K562 (cell line): ENCODE measurements at regions not wholly inside any gene's neighbourhood (a gene's known extent, or its start where the extent isn't known, plus 50 kb on each side); places are given as distances from the start of the nearest gene placed in this dataset.

ENCODE experiments used
- ATAC-seq: fragments of 200-7000 bp; cut with Tn5 transposase; 3 replicates; pipeline ENCODE4 v1.9.1; 2020; ENCODE audit warnings: moderate library complexity
- BruUV-seq: library from RNA; stranded (reverse); fragments of 400-500 nt; replicated peaks from 2 replicates; lab custom pipeline; 2021; lab: Mats Ljungman, UMichigan
- CTCF ChIA-PET: fragments of 300-600 bp; formaldehyde crosslinking; extraction: SDS; loops from one replicate; lab custom pipeline; 2021; ENCODE audit warnings: low intra/inter-chr PET ratio; lab: Yijun Ruan, JAX
- POLR2A ChIA-PET: fragments of 300-600, 350-650 bp; sonication (Branson Sonifier 250); formaldehyde crosslinking; extraction: SDS; loops from one replicate; lab custom pipeline; 2021; ENCODE audit warnings: antibody characterized with exemption, inconsistent platforms; lab: Yijun Ruan, JAX
- DNase-seq, 4 experiments: peaks; one replicate each; pipeline versions ENCODE4 v3.0.0 to v3.0.0-alpha.2; 2011 to 2018; ENCODE audit warnings: low spot score in 3 of 4, mixed read lengths in 3 of 4; ENCODE audit errors: extremely low read depth in 1 of 4
- FAIRE-seq: peaks from 2 replicates; lab custom pipeline; 2011; peaks lifted over from hg19 to GRCh38; lab: Jason Lieb, UNC
- H2AFZ ChIP-seq: 2 replicates; pipeline ENCODE4 v1.6.0; 2011; ENCODE audit warnings: low read depth, low read length, control low read depth, inconsistent platforms
- H3K27ac ChIP-seq: fragments of 200-600 bp; 3 replicates; pipeline ENCODE4 v1.8.0; 2011; ENCODE audit warnings: low read depth, mild to moderate bottlenecking, control low read depth, inconsistent platforms, low read length, moderate library complexity, mixed read lengths; ENCODE audit errors: extremely low read depth
- H3K27me3 ChIP-seq, 2 experiments: fragments of 300-600 bp in 1 of 2; 2 replicates in 1 of 2; 3 replicates in 1 of 2; pipeline versions ENCODE4 v1.6.0 to v1.8.0; 2011; ENCODE audit warnings: inconsistent platforms in 2 of 2, low read length in 2 of 2, mild to moderate bottlenecking in 1 of 2, mixed read lengths in 1 of 2, moderate library complexity in 1 of 2; ENCODE audit not compliant: control insufficient read depth in 2 of 2, insufficient read depth in 2 of 2
- H3K36me3 ChIP-seq: fragments of 300-600 bp; 3 replicates; pipeline ENCODE4 v1.8.0; 2011; ENCODE audit warnings: mild to moderate bottlenecking, low read length, inconsistent platforms; ENCODE audit not compliant: control insufficient read depth, insufficient read depth
- H3K4me1 ChIP-seq, 2 experiments: fragments of 200-600 bp in 1 of 2; replicated peaks in 1 of 2; 2 replicates in 1 of 2; 3 replicates in 1 of 2; pipeline versions ENCODE4 v1.5.1 to v1.8.0; 2011; ENCODE audit warnings: inconsistent platforms in 2 of 2, low read length in 2 of 2, mild to moderate bottlenecking in 1 of 2, mixed read lengths in 1 of 2, moderate library complexity in 1 of 2; ENCODE audit not compliant: control insufficient read depth in 2 of 2, insufficient read depth in 2 of 2
- H3K4me2 ChIP-seq: 2 replicates; pipeline ENCODE4 v1.6.1; 2011; ENCODE audit warnings: low read length, control low read depth, inconsistent platforms, mixed read lengths; ENCODE audit not compliant: insufficient read depth
- H3K4me3 ChIP-seq: fragments of 200-600 bp; sonication (generic), shearing (Covaris generic); 2 replicates; pipeline ENCODE4 v1.5.1; 2016; ENCODE audit warnings: control low read depth, inconsistent platforms
- H3K79me2 ChIP-seq: fragments of 200-600 bp; 3 replicates; pipeline ENCODE4 v1.8.0; 2011; ENCODE audit warnings: low read length, inconsistent platforms; ENCODE audit not compliant: control insufficient read depth, insufficient read depth
- H3K9ac ChIP-seq, 2 experiments: 2 replicates each; pipeline versions ENCODE4 v1.6.0 to v1.6.1; 2011; ENCODE audit warnings: low read depth in 2 of 2, low read length in 2 of 2, control low read depth in 1 of 2, inconsistent platforms in 1 of 2, mild to moderate bottlenecking in 1 of 2, mixed read lengths in 1 of 2; ENCODE audit not compliant: insufficient read depth in 1 of 2
- H3K9me1 ChIP-seq: one replicate; pipeline ENCODE4 v1.6.0; 2011; ENCODE audit warnings: inconsistent platforms, mild to moderate bottlenecking, low read length, moderate library complexity; ENCODE audit not compliant: control insufficient read depth, insufficient read depth
- H3K9me3 ChIP-seq: replicated peaks from 2 replicates; pipeline ENCODE4 v1.5.1; 2011; ENCODE audit warnings: low read depth, low read length, inconsistent platforms; ENCODE audit not compliant: control insufficient read depth, insufficient read depth
- H4K20me1 ChIP-seq: replicated peaks from 2 replicates; pipeline ENCODE4 v1.6.1; 2011; ENCODE audit warnings: low read length, inconsistent platforms, mixed read lengths; ENCODE audit not compliant: control insufficient read depth, insufficient read depth
- BHLHE40 ChIP-seq: IDR thresholded peaks from 2 replicates; pipeline ENCODE4 v1.6.1; 2011; ENCODE audit warnings: low read length, improper control_type of control experiment
- CBX1 ChIP-seq: sonication (generic); IDR thresholded peaks from 2 replicates; pipeline ENCODE4 v1.6.1; 2016; ENCODE audit warnings: antibody characterized with exemption, low read depth, mild to moderate bottlenecking
- KDM2B ChIP-seq: fragments of 250-450 bp; sonication (Bioruptor Pico); IDR thresholded peaks from 2 replicates; pipeline ENCODE4 v1.8.0; 2021; ENCODE audit warnings: mild to moderate bottlenecking, moderate library complexity
- NCOA4 ChIP-seq: fragments of 450-650 bp; IDR thresholded peaks from 2 replicates; pipeline ENCODE4 v1.6.1; 2018; ENCODE audit warnings: mild to moderate bottlenecking; ENCODE audit not compliant: partially characterized antibody
- SREBF1 ChIP-seq: fragments of 150-350 bp; IDR thresholded peaks from 2 replicates; pipeline ENCODE4 v1.6.1; 2014; ENCODE audit warnings: antibody characterized with exemption, low read depth, low read length, borderline replicate concordance
- THRB ChIP-seq: fragments of 450-650 bp; formaldehyde crosslinking; conservative IDR thresholded peaks from 2 replicates; pipeline ENCODE4 v1.4.0; 2022; ENCODE audit warnings: mild to moderate bottlenecking, missing genetic modification characterization
- TRIM25 ChIP-seq: fragments of 450-650 bp; IDR thresholded peaks from 2 replicates; pipeline ENCODE4 v1.7.0; 2016; ENCODE audit warnings: borderline replicate concordance
- ZBTB2 ChIP-seq: fragments of 450-650 bp; IDR thresholded peaks from 2 replicates; pipeline ENCODE4 v1.6.1; 2016; ENCODE audit warnings: antibody characterized with exemption
- ZNF146 ChIP-seq: IDR thresholded peaks from one replicate; pipeline ENCODE4 v1.6.1; 2018; ENCODE audit warnings: missing compliant biosample characterization; ENCODE audit not compliant: unreplicated experiment
- ZNF316 ChIP-seq: fragments of 450-650 bp; IDR thresholded peaks from 2 replicates; pipeline ENCODE4 v1.6.1; 2016
- ZNF408 ChIP-seq: fragments of 250-450 bp; sonication (Bioruptor Pico); IDR thresholded peaks from 2 replicates; pipeline ENCODE4 v1.4.0; 2020; ENCODE audit warnings: low read depth, mild to moderate bottlenecking, moderate library complexity
- ZNF57 ChIP-seq: fragments of 450-650 bp; formaldehyde crosslinking; IDR thresholded peaks from 2 replicates; pipeline ENCODE4 v1.4.0; 2020; ENCODE audit warnings: mild to moderate bottlenecking, moderate library complexity
- WGBS: fragments of 100-300 bp; shearing (Covaris generic); methylation state at CpG from one replicate; pipeline ENCODE4 v1.1.6; 2016; ENCODE audit warnings: low coverage, mixed read lengths; ENCODE audit not compliant: insufficient coverage; ENCODE audit errors: missing lambda C conversion rate; 5-methylcytosine and 5-hydroxymethylcytosine counted together
- in situ Hi-C: fragments of 300-500 bp; cut with MboI; formaldehyde crosslinking; loops from 4 replicates; pipeline ENCODE4 v1.15.0; 2018; ENCODE audit warnings: inconsistent platforms, mixed read lengths
- intact Hi-C: fragments of 100-400 bp; cut with micrococcal nuclease; formaldehyde crosslinking; loops from 2 replicates; pipeline ENCODE4 v1.14.2; 2022

GRCh38 chr2:146608490-146608889, 1236.3 kb upstream of the ACVR2A start:
- DNase-seq (no peak), ATAC-seq (no peak), FAIRE-seq (no peak)
- Histone ChIP-seq H3K27ac (no peak overlapping the region), H4K20me1 (no peaks in the 10 kb centered on the region), H3K27me3 (no peaks in the 10 kb centered on the region), H3K9ac (no peak overlapping the region), H3K9me3 (no peaks in the 10 kb centered on the region; the same call in 1 of the 2 replicates), H2AFZ (no peak overlapping the region), H3K36me3 (no peaks in the 10 kb centered on the region), H3K9me1 (no peaks in the 10 kb centered on the region), H3K4me2 (no peak overlapping the region), H3K79me2 (no peaks in the 10 kb centered on the region), H3K4me1 (no peaks in the 10 kb centered on the region), H3K4me3 (no peak overlapping the region)
- POLR2A ChIA-PET = no interaction called here
- in situ Hi-C loops = no loop called here
- CTCF ChIA-PET = no interaction called here
- 0% methylated on average over 1 of the region's 1 CpG for WGBS
- TF ChIP-seq ZNF316 (no peak), KDM2B (CRISPR knock-in tag) (no peak), ZNF146 (CRISPR knock-in tag) (no peak)
- BruUV-seq = no TSS peak
- intact Hi-C loops = no loop called here

- Histone ChIP-seq H3K79me2 (no peaks in the 10 kb centered on the region), H3K4me2 (no peak overlapping the region), H3K4me1 (no peaks in the 10 kb centered on the region), H3K27me3 (no peaks in the 10 kb centered on the region), H4K20me1 (no peaks in the 10 kb centered on the region), H3K9me1 (no peaks in the 10 kb centered on the region), H3K9me3 (no peaks in the 10 kb centered on the region), H2AFZ (no peak overlapping the region), H3K27ac (no peak overlapping the region), H3K9ac (no peak overlapping the region), H3K4me3 (no peak overlapping the region), H3K36me3 (no peaks in the 10 kb centered on the region)
- 0% methylated on average over 4 of the region's 4 CpGs for WGBS
- ATAC-seq (no peak), FAIRE-seq (no peak), DNase-seq (no peak)
- in situ Hi-C loops (no loop called here), intact Hi-C loops (no loop called here)
- ChIA-PET CTCF (no interaction called here), POLR2A (no interaction called here)
- no TSS peak for BruUV-seq
- TF ChIP-seq SREBF1 (no peak), TRIM25 (no peak), BHLHE40 (no peak), ZNF408 (CRISPR knock-in tag) (no peak), CBX1 (no peak), NCOA4 (no peak), THRB (CRISPR knock-in tag) (no peak), ZNF57 (no peak), ZBTB2 (no peak)
These were observed 1240.3 kb upstream of the ACVR2A start for GRCh38 chr2:146604521-146604920.
